ENCODE measurements at regions not wholly inside any gene's neighbourhood (a gene's known extent, or its start where the extent isn't known, plus 50 kb on each side); places are given as distances from the start of the nearest gene placed in this dataset.

GRCh38 chr13:54196684-54197083 lies 1168.1 kb downstream of the OLFM4 start:
- Histone ChIP-seq H3K4me2 (ENCODE audit: insufficient read depth in 1 of 2, low read depth in 2 of 2, low read length in 2 of 2) (no peak overlapping the region), H3K23ac (ENCODE audit: insufficient read length) (no peak overlapping the region), H4K5ac (ENCODE audit: insufficient read length, low read depth, low read length) (no peak overlapping the region), H4K8ac (ENCODE audit: extremely low read depth, insufficient read depth, low read length) (no peak overlapping the region), H2BK5ac (ENCODE audit: low read depth, low read length) (no peak overlapping the region), H3K4ac (replicated peaks; ENCODE audit: insufficient read length, low read depth, low read length) (no peak overlapping the region), H3K4me1 (replicated peaks in 1 of 4; ENCODE audit: control insufficient read depth in 3 of 4, insufficient read depth in 4 of 4, low read length in 3 of 4) (peaks cover 0 to 14% (median 2%) of the 10 kb centered on the region in 4 experiments; a peak in 2 of 7 replicates), H3K79me2 (ENCODE audit: control insufficient read depth in 1 of 2, insufficient read depth in 2 of 2, low read length in 2 of 2) (no peaks in the 10 kb centered on the region), H2BK15ac (ENCODE audit: low read length) (no peak overlapping the region), H2BK12ac (ENCODE audit: low read depth, low read length) (no peak overlapping the region), H2BK20ac (ENCODE audit: low read length) (no peak overlapping the region), H2AFZ (ENCODE audit: low read length) (no peak overlapping the region), H3K4me3 (ENCODE audit: extremely low read depth in 1 of 4, insufficient read depth in 2 of 4, low read depth in 3 of 4, low read length in 4 of 4) (no peak overlapping the region), H3K56ac (replicated peaks; ENCODE audit: insufficient read length, low read depth, low read length) (no peak overlapping the region), H3K36me3 (ENCODE audit: control insufficient read depth in 2 of 4, insufficient read depth in 4 of 4, low read length in 3 of 4) (no peaks in the 10 kb centered on the region), H4K20me1 (replicated peaks in 1 of 2; ENCODE audit: control insufficient read depth in 1 of 2, insufficient read depth in 2 of 2, low read length in 2 of 2) (no peaks in the 10 kb centered on the region), H3K9ac (replicated peaks in 1 of 4; ENCODE audit: extremely low read depth in 1 of 4, low read depth in 3 of 4, low read length in 3 of 4) (no peak overlapping the region), H3K9me3 (ENCODE audit: insufficient read depth in 2 of 2, low read depth in 1 of 2, low read length in 1 of 2) (no peaks in the 10 kb centered on the region), H3K27ac (ENCODE audit: low read depth, low read length) (no peak overlapping the region), H3K18ac (ENCODE audit: extremely low read depth, low read length) (no peak overlapping the region), H3K79me1 (ENCODE audit: low read depth, low read length) (no peaks in the 10 kb centered on the region), H4K91ac (replicated peaks; ENCODE audit: insufficient read length, low read length) (no peak overlapping the region), H2AK5ac (ENCODE audit: low read depth, low read length) (no peak overlapping the region), H3K14ac (ENCODE audit: insufficient read length) (no peak overlapping the region), H3K23me2 (ENCODE audit: low read depth, low read length) (no peaks in the 10 kb centered on the region), H3K27me3 (replicated peaks in 1 of 4; ENCODE audit: control insufficient read depth in 3 of 4, extremely low read depth in 1 of 4, insufficient read depth in 3 of 4, low read length in 3 of 4) (no peaks in the 10 kb centered on the region), H2BK120ac (replicated peaks; ENCODE audit: low read depth, low read length) (no peak overlapping the region)
- ChIA-PET POLR2A (ENCODE audit: partially characterized antibody) (no interaction called here), CTCF (ENCODE audit: partially characterized antibody) (interaction anchor here (1.0 to 1.5 kb wide), 2 partner anchors 109 to 414 kb away, joined by 3 to 4 read pairs; no protein-coding TSS in a partner anchor)
- TF ChIP-seq EP300 (IDR thresholded peaks at IDR 0.05; ENCODE audit: borderline replicate concordance in 1 of 2, low read depth in 2 of 2, low read length in 2 of 2) (no peak), SIX5 (IDR thresholded peaks at IDR 0.05; ENCODE audit: low read depth, low read length) (no peak), CBX5 (IDR thresholded peaks at IDR 0.05; ENCODE audit: low read depth, low read length) (no peak), TCF12 (IDR thresholded peaks at IDR 0.05; ENCODE audit: low read depth, low read length) (no peak), CTBP2 (IDR thresholded peaks at IDR 0.05; ENCODE audit: borderline replicate concordance, insufficient read depth, insufficient read length, low read length) (no peak)
- DNase-seq (ENCODE audit: low read depth in 1 of 2, low spot score in 2 of 2) (no peak), FAIRE-seq (no peak)

Measured in H1 (cell line).